HG03460 (cell line): ENCODE measurements at regions not wholly inside any gene's neighbourhood (a gene's known extent, or its start where the extent isn't known, plus 50 kb on each side); places are given as distances from the start of the nearest gene placed in this dataset.
"Not testable (repeated sequence)": the region's sequence is repeated elsewhere in the genome, so short reads cannot be mapped to it uniquely, and the experiment has no call there.

ENCODE experiments used
- ATAC-seq: cut with Tn5 transposase; IDR thresholded peaks from one replicate; pipeline ENCODE4 v1.9.1; 2021; ENCODE audit not compliant: unreplicated experiment

- no peak for ATAC-seq
These were observed 137.9 kb upstream of the EXOC2 start for GRCh38 chr6:830667-831327.

- ATAC-seq, result no peak
These were observed 136.7 kb upstream of the EXOC2 start for GRCh38 chr6:829656-830055.

GRCh38 chr6:827431-827830 lies 134.5 kb upstream of the EXOC2 start:
- ATAC-seq, result no peak

- no peak for ATAC-seq
These were observed 126.2 kb upstream of the EXOC2 start for GRCh38 chr6:819122-819521.

- no peak for ATAC-seq
These were observed 125.3 kb upstream of the EXOC2 start for GRCh38 chr6:818196-818595.

- ATAC-seq, result no peak
These were observed 123.7 kb upstream of the EXOC2 start for GRCh38 chr6:816510-817084.

GRCh38 chr6:815348-815738 lies 122.4 kb upstream of the EXOC2 start:
- no peak for ATAC-seq

- no peak for ATAC-seq
These were observed 121.7 kb upstream of the EXOC2 start for GRCh38 chr6:814378-815347.

GRCh38 chr6:811831-812230 lies 118.9 kb upstream of the EXOC2 start:
- ATAC-seq, result no peak

GRCh38 chr6:811191-811590 lies 118.3 kb upstream of the EXOC2 start:
- no peak for ATAC-seq

GRCh38 chr6:804771-805170 lies 111.8 kb upstream of the EXOC2 start:
- no peak for ATAC-seq

- ATAC-seq, result no peak
These were observed 111.4 kb upstream of the EXOC2 start for GRCh38 chr6:804317-804716.

GRCh38 chr6:803191-803977 lies 110.4 kb upstream of the EXOC2 start:
- no peak for ATAC-seq

- no peak for ATAC-seq
These were observed 109.8 kb upstream of the EXOC2 start for GRCh38 chr6:802701-803100.

- ATAC-seq, result not testable (repeated sequence)
These were observed 109.3 kb upstream of the EXOC2 start for GRCh38 chr6:802223-802622.

- no peak for ATAC-seq
These were observed 106.8 kb upstream of the EXOC2 start for GRCh38 chr6:799769-800168.

- ATAC-seq, result no peak
These were observed 104.6 kb upstream of the EXOC2 start for GRCh38 chr6:797479-798077.

- ATAC-seq, result no peak
These were observed 102.2 kb upstream of the EXOC2 start for GRCh38 chr6:795046-795685.

- ATAC-seq, result no peak
These were observed 100.3 kb upstream of the EXOC2 start for GRCh38 chr6:793261-793660.

- ATAC-seq, result no peak
These were observed 99.7 kb upstream of the EXOC2 start for GRCh38 chr6:792662-793061.
